Activated CD4-positive, alpha-beta T cell treated with anti-CD3 and anti-CD28 coated beads, Interleukin-2, Interleukin-6, amounts not matched to agents 100 ng/mL and 50 ng/mL, durations not matched to agents 16 hours and 8 hours (primary cell): ENCODE measurements at regions not wholly inside any gene's neighbourhood (a gene's known extent, or its start where the extent isn't known, plus 50 kb on each side); places are given as distances from the start of the nearest gene placed in this dataset.
"Not testable (repeated sequence)": the region's sequence is repeated elsewhere in the genome, so short reads cannot be mapped to it uniquely, and the experiment has no call there.

Experiments
- DNase-seq: peaks from one replicate; pipeline ENCODE4 v3.0.0-alpha.2; 2020

GRCh38 chr14:99006276-99006675 lies 265.7 kb downstream of the BCL11B start:
- no peak for DNase-seq

DNA sequence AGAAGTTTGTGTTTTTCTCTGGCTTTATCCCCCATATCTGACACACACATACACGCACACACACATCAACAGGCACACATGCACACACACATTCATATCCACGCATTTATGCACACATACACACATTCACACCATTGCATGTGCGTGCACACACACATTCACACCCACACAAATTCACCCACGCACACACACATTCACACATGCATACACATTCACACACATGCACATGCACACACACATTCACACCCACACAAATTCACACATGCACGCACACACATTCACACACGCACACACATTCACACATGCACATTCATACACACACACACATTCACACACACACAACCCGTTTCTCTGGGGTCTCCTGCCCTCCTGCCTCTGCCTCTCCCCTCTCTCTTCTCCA lies 264.2 kb downstream of the BCL11B start:
- DNase-seq: no peak

- no peak for DNase-seq
Observed at GRCh38 chr14:99009871-99010270, 262.1 kb downstream of the BCL11B start.

DNA sequence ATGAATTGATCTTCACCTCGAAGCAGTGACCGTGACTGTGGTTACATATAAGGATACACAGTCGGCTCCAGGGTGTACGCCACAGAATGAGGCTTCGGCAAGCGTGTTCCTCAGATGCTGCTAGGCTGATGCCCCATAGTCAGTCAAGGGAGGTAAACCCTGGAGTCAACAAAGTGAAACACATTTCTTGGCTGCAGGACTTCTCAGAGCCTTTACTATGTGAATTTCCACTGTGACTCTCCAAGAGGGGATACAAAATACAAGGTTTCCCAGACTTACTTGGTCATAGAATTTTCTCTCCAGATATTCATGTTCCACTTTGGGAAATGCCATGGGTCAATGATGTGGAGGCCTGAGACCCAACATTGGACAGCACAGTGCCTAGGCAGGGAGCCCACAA lies 260.6 kb downstream of the BCL11B start:
- no peak for DNase-seq

DNA sequence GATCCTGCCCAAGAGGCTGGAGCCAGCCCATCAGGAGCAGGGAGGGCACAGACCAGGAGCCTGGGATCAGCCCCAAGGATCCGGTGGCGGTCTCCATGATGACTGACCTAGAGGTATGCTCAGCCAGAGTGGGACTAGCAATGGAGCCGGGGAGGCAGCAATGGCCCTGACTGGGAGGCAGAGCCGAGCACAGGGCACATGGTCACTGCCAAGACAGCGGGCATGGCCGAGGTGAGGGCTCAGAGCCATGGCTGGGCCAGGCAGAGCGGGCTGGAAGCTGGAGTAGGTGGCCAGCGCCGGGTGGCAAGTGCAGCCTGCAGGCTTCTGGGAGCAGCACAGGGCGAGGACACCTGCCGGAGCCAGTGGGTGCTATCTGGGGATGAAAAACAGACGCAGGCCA lies 259.3 kb downstream of the BCL11B start:
- no peak for DNase-seq

DNA sequence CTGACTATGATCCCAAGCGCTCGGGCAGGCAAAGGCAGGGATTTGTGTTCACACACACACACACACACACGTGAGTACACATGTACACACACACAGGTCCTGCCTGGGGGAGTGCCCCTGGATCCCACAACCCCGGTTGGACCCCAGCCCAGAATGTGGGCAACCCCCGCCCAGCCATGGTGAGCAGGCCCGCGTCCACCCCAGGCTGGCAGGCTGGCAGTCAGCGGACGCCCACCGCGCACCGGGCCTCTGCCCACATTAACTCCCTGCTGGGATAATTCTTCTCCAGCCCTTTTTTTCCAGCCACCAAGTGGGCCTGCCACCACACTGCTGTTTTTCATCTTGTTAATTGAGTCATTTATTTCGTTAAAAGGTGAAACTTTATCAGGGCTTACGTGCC lies 256.2 kb downstream of the BCL11B start:
- no peak for DNase-seq

GRCh38 chr14:99023371-99023770 lies 248.6 kb downstream of the BCL11B start:
- no peak for DNase-seq

DNA sequence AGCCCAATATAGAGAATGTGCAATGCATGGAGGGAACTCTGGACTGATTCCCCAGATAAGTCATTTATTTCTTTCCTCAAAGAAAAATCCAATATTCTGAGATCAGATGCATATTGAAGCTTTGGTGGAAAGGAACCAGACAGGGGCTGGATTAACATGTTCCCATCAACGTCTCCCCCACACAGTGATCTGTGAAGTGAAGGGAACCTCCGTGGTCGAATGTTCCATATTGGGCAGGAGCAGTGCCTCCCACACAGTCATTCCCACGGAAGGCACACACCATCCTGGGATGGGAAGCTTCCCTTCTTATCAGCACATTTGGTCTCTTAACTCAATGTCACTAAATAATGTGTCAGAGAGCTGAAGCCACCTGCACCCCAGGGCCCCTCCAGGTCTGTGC lies 247.1 kb downstream of the BCL11B start:
- no peak for DNase-seq

- DNase-seq: no peak
Observed at GRCh38 chr14:99025418-99025817, 246.6 kb downstream of the BCL11B start.

DNA sequence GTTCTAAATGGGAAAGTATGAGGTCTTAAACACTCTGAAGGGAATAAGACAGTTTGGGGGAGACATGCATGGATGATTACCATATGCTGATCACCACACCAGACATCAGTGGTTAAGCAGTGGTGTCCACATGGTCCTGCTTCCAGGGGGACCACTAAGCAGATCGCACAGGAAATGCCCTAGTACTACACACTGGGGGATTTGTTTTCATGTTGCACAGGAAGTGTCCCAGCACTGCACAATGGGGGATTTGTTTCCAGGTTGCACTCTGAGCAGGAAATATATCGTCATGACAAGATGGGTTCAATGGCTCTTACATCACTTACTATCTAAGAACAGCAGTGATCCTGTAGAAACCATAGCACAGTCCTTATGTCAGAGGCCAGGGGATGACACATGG lies 245.5 kb downstream of the BCL11B start:
- DNase-seq: peak; percentile 9

- no peak for DNase-seq
Observed at GRCh38 chr14:99028041-99028440, 244.0 kb downstream of the BCL11B start.

- DNase-seq: no peak
Observed at GRCh38 chr14:99028521-99028920, 243.5 kb downstream of the BCL11B start.

DNA sequence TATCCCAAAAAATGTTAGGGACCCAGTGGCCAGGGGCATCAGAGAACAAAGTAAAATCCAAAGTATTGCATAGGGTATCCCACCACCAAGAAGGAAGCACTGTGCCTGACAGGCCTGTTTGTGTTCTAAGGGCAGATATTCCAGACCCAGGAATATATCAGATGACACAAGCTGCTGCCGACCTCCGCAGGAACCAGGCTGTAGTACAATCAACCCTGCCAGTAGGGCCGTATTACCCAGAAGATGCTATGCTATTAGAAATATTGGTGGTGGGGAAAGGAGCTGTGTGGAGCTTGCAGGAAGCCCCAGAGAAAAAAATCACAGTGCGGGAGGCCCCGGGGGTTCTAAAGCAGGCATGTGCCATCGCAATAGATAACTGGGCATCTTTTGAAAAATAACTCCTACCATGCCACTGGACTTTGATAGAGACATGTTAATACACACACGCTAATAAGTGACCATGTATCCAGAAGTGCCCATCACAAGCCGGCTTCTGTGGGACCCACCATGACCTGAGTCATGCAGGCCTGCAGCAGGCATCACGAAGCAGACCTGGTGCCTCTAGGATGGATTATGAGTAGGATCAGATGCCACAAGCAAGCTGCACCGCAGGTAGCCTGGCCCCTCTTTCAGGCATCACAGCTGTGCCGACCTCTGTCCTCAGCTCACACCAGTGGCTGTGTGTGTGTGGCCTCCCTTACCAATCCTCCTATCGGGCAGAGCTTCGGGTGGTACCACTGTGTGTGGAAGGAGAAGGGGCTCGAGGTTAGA lies 242.7 kb downstream of the BCL11B start:
- no peak for DNase-seq

DNA sequence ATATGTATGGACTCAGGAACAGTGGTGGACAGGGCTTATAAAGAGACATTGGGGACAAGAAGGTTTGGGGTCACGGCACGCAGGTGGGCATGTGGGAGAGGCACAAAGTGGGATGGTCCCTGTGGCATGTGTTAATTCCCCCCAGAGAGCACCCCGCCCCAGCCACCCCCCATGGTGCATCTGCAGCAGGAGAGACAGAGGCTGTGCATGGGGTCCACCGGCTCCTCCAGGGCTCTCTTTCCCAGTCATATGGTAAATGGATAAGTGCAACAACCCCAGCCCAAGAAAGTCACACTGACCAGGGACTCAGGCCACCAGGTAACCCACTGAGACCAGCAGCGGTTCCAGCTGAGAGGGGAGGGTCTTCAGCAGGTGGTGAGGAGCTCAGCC lies 242.1 kb downstream of the BCL11B start:
- no peak for DNase-seq

DNA sequence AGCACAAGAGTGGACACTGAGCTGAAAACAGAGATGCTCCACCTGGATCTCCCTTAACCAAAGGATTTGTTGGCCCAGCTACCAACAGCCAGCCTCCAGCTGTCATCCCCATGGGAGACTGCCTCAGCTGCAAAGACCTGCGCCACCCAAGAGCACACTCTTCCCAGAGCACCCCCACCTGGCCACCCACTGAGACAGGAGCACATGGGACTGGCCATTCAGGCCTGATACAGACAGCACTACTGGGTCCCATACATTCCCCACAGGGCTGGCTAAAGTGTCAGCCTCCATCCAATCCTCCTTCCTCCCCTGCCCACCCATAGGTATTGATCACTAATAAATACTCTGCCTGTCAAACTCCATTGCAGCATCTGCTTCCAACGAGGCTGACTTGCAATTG lies 241.5 kb downstream of the BCL11B start:
- no peak for DNase-seq

DNA sequence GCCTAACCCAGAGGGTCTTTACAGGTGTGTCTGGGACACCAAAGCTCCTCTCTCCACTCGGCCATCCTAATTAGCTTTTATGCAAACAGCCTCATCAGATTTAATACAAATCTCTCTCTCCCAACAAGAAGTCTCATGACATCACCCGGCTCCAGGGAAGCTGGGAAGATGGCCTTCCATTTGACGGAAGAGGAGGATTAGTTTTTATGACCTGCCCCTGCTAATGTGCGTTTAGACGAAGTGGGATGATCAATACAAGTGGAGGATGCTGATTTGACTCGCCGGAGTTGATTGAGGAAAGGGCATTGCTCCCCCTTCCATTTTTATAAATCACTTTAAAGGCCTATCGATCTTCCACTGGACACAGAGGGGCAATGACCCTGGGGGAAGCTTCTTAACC lies 239.2 kb downstream of the BCL11B start:
- DNase-seq: no peak

DNA sequence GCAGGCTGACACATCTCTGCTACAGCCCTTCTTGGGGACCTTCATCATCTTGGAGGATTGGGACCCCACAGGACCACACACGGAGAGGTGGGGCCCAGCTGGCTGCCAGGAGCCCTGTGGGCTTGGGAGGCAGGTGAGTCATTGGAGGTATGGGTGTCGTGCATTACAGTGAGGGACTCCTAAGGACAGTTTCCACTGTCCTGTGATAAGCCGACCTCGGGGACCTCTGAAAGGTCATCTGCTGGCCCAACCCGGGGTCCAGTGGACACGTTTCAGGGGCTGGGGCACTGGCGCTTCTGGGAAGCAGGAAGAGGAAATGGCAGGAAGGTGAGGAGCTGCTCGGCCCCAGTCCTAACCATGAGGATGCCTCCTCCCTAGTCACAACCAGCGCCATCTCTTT lies 238.0 kb downstream of the BCL11B start:
- DNase-seq: no peak

GRCh38 chr14:99034711-99035171 lies 237.3 kb downstream of the BCL11B start:
- DNase-seq: no peak

DNA sequence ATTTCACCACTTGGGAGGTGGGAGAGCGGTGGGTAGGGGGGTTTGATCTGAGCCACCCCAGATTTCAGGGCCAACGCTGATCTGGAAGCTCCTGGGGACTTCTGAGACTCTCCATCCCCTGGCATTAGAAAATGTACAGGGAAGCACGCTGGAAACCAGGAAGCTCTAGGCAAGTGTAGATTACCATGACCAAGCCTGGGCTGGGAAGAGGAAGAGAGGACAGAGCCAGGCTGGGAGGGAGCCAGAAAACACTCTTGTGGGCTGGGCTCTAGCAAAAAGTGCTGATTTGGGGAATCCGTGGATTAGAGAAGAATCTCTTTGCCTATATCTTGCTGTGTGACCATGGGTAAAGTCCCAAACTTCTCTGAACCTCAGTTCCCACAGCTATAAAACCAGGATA lies 236.7 kb downstream of the BCL11B start:
- DNase-seq: no peak

GRCh38 chr14:99035712-99036610 lies 236.0 kb downstream of the BCL11B start:
- no peak for DNase-seq

DNA sequence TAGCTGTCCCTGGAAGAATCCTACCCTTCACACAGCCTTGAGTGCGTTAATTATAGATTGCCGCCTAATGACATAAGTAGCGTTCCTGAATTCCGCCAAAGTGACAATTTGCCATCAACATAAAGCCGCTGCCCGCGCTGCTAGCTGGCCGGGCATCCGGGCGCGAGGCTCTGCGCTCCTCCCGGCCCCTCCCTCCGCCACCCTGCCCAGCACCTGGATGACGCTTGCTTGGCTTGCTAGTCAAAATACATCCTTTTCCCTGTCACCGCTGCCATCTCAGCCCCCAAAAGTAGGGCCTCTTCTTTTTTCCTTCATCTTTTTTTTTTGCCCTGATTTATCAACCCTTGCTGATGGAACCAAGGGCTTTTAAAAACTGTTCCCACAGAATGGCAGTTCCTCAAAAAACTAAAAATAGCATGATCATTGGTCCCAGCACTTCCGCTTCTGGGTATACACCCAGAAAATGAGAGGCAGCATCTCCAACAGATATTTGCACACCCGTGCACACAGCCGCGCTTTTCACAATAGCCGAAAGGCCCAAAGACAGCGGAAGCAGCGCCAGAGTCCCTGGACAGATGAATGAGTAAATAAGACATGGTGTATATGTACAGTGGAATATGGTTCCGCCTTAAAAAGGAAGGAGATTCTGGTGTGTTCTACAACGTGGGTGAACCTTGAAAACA lies 235.2 kb downstream of the BCL11B start:
- no peak for DNase-seq

DNA sequence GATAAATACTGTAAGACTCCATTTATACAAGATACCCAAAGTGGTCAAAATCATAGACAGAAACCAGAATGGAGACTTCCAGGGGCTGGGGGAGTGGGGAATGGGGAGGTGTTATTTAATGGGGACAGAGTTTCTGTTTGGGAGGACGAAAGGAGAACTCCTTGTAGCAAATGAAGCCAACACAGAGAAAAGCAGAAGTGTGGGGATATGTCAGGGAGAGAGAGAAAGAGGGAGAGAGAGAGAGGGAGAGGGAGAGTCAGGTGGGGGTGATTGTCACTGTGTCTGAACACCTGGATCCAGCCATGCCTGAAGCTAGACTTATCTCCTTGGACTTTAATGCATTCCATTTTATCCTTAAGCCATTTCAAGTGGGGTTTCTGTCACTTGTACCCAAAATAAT lies 234.7 kb downstream of the BCL11B start:
- DNase-seq: not testable (repeated sequence)

DNA sequence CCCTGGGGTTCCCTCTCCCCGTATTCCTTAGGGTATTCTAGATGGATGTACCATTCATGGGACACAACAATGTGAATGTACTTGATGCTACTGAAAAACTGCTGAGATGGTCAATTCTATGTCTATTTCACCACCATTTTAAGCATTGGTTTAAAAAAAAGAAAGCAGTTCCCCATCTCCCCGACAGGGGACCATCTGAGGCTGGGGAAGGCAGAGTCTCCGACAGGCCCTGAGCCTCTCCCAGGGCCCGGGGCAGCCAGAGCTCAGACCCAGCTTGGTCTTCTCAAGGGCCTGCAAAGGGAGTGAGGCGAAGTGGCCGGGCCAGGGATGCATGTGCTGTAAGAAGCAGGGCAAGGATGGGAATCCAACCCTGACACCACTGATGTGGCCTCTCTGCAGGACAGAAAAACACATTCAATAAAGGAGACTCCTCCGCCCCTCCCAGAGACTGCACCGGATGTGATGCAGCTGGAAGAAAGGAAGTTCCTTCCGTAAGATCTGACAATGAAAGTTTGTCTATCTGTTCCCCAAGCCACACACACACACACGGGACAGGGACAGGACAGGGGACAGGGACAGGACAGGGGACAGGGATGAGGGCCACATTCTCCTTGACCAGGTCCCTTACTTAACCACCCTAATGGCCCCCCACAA lies 234.1 kb downstream of the BCL11B start:
- DNase-seq: no peak
